Caco-2 (cell line): ENCODE measurements at regions not wholly inside any gene's neighbourhood (a gene's known extent, or its start where the extent isn't known, plus 50 kb on each side); places are given as distances from the start of the nearest gene placed in this dataset.

ENCODE experiments used
- BruUV-seq: library from RNA; stranded (reverse); fragments of 400-500 nt; replicated peaks from 2 replicates; lab custom pipeline; 2021; lab: Mats Ljungman, UMichigan
- CTCF ChIA-PET: fragments of 300-600 bp; sonication (Branson Sonifier 250); formaldehyde crosslinking; loops from one replicate; lab custom pipeline; 2022; ENCODE audit warnings: antibody characterized with exemption; lab: Charles Lee
- POLR2A ChIA-PET: fragments of 300-600 bp; sonication (Branson Sonifier 250); formaldehyde crosslinking; loops from one replicate; lab custom pipeline; 2022; ENCODE audit warnings: antibody characterized with exemption; lab: Charles Lee
- DNase-seq, 2 experiments: peaks; one replicate each; pipeline versions ENCODE4 v3.0.0 to v3.0.0-alpha.2; 2020 to 2022
- H3K27me3 ChIP-seq: replicated peaks from 2 replicates; pipeline ENCODE4 v1.6.0; 2011; ENCODE audit warnings: low read length; ENCODE audit not compliant: control insufficient read depth, insufficient read depth
- H3K36me3 ChIP-seq: 2 replicates; pipeline ENCODE4 v1.5.1; 2011; ENCODE audit warnings: low read length; ENCODE audit not compliant: control insufficient read depth, insufficient read depth
- H3K4me1 ChIP-seq: fragments of 250-450 bp; sonication (Bioruptor Pico); 2 replicates; pipeline ENCODE4 v1.5.1; 2020; ENCODE audit warnings: mild to moderate bottlenecking
- H3K4me3 ChIP-seq: 2 replicates; pipeline ENCODE4 v1.5.1; 2011; ENCODE audit warnings: low read depth, mild to moderate bottlenecking, control low read depth, low read length
- H3K9me3 ChIP-seq: fragments of 250-450 bp; sonication (Bioruptor Pico); 2 replicates; pipeline ENCODE4 v1.5.1; 2020; ENCODE audit warnings: mild to moderate bottlenecking, moderate library complexity
- H3K27ac Mint-ChIP-seq: one replicate; pipeline ENCODE4 v1.8.0; 2022; ENCODE audit warnings: mixed read lengths; ENCODE audit not compliant: unreplicated experiment
- H3K27me3 Mint-ChIP-seq: one replicate; pipeline ENCODE4 v1.8.0; 2022; ENCODE audit warnings: mixed read lengths; ENCODE audit not compliant: insufficient read depth, unreplicated experiment
- H3K36me3 Mint-ChIP-seq: one replicate; pipeline ENCODE4 v1.8.0; 2022; ENCODE audit warnings: mild to moderate bottlenecking, mixed read lengths; ENCODE audit not compliant: insufficient read depth, unreplicated experiment
- H3K4me1 Mint-ChIP-seq: one replicate; pipeline ENCODE4 v1.8.0; 2022; ENCODE audit warnings: low read depth, mixed read lengths; ENCODE audit not compliant: unreplicated experiment
- H3K4me3 Mint-ChIP-seq: one replicate; pipeline ENCODE4 v1.8.0; 2022; ENCODE audit warnings: mild to moderate bottlenecking, moderate library complexity, mixed read lengths; ENCODE audit not compliant: unreplicated experiment
- H3K9me3 Mint-ChIP-seq: one replicate; pipeline ENCODE4 v1.8.0; 2022; ENCODE audit warnings: mixed read lengths; ENCODE audit not compliant: unreplicated experiment
- CTCF ChIP-seq, 2 experiments: fragments of 200-600 bp in 1 of 2; IDR thresholded peaks; 1 replicate in 1 of 2; 2 replicates in 1 of 2; pipeline versions ENCODE4 v1.5.1 to v1.8.0; 2011 to 2022; ENCODE audit warnings: antibody characterized with exemption in 1 of 2, control low read depth in 1 of 2, inconsistent platforms in 1 of 2, low read depth in 1 of 2, low read length in 1 of 2, mild to moderate bottlenecking in 1 of 2, moderate library complexity in 1 of 2; ENCODE audit not compliant: insufficient read depth in 1 of 2, severe bottlenecking in 1 of 2, unreplicated experiment in 1 of 2
- intact Hi-C: fragments of 100-400 bp; cut with micrococcal nuclease; formaldehyde crosslinking; loops from one replicate; pipeline ENCODE4 v1.10.0; 2022; ENCODE audit not compliant: unreplicated experiment

- BruUV-seq, result no TSS peak
- H3K27ac Mint-ChIP-seq, result no peak overlapping the region
- CTCF ChIA-PET, result no interaction called here
- no peak for TF ChIP-seq CTCF (IDR thresholded peaks at IDR 0.05; ENCODE audit: insufficient read depth in 1 of 2, low read depth in 1 of 2, low read length in 1 of 2, severe bottlenecking in 1 of 2, unreplicated experiment in 1 of 2)
- no peaks in the 10 kb centered on the region for H3K27me3 Mint-ChIP-seq
- Histone ChIP-seq H3K27me3 (no peaks in the 10 kb centered on the region), H3K36me3 (no peaks in the 10 kb centered on the region), H3K4me1 (no peaks in the 10 kb centered on the region), H3K9me3 (no peaks in the 10 kb centered on the region), H3K4me3 (no peak overlapping the region)
- no peaks in the 10 kb centered on the region for H3K4me1 Mint-ChIP-seq
- H3K9me3 Mint-ChIP-seq, result no peaks in the 10 kb centered on the region
- intact Hi-C loops, result no loop called here
- no peak for DNase-seq
- no peaks in the 10 kb centered on the region for H3K36me3 Mint-ChIP-seq
- POLR2A ChIA-PET, result no interaction called here
- H3K4me3 Mint-ChIP-seq, result no peak overlapping the region
These were observed 622.8 kb upstream of the NRSN1 start for GRCh38 chr6:23503173-23503572.

- H3K4me3 Mint-ChIP-seq, result no peak overlapping the region
- no peaks in the 10 kb centered on the region for H3K36me3 ChIP-seq
- H3K36me3 Mint-ChIP-seq, result no peaks in the 10 kb centered on the region
- H3K9me3 Mint-ChIP-seq, result no peaks in the 10 kb centered on the region
- POLR2A ChIA-PET, result no interaction called here
- H3K27me3 Mint-ChIP-seq, result no peaks in the 10 kb centered on the region
- no peak for DNase-seq
- CTCF ChIA-PET, result no interaction called here
- no peaks in the 10 kb centered on the region for H3K9me3 ChIP-seq
- H3K27ac Mint-ChIP-seq, result no peak overlapping the region
- intact Hi-C loops, result no loop called here
- no TSS peak for BruUV-seq
- no peak for TF ChIP-seq CTCF (IDR thresholded peaks at IDR 0.05; ENCODE audit: insufficient read depth in 1 of 2, low read depth in 1 of 2, low read length in 1 of 2, severe bottlenecking in 1 of 2, unreplicated experiment in 1 of 2)
- H3K4me1 ChIP-seq, result no peaks in the 10 kb centered on the region
- no peaks in the 10 kb centered on the region for H3K27me3 ChIP-seq
- no peaks in the 10 kb centered on the region for H3K4me1 Mint-ChIP-seq
- no peak overlapping the region for H3K4me3 ChIP-seq
These were observed 621.0 kb upstream of the NRSN1 start for GRCh38 chr6:23505026-23505425.

- intact Hi-C loops, result no loop called here
- H3K36me3 ChIP-seq, result no peaks in the 10 kb centered on the region
- no peak for TF ChIP-seq CTCF (IDR thresholded peaks at IDR 0.05; ENCODE audit: insufficient read depth in 1 of 2, low read depth in 1 of 2, low read length in 1 of 2, severe bottlenecking in 1 of 2, unreplicated experiment in 1 of 2)
- no peak for DNase-seq
- ChIA-PET POLR2A (no interaction called here), CTCF (no interaction called here)
- Mint-ChIP-seq H3K4me3 (no peak overlapping the region), H3K27me3 (no peaks in the 10 kb centered on the region), H3K9me3 (no peaks in the 10 kb centered on the region), H3K27ac (no peak overlapping the region), H3K4me1 (no peaks in the 10 kb centered on the region), H3K36me3 (no peaks in the 10 kb centered on the region)
- no peaks in the 10 kb centered on the region for H3K4me1 ChIP-seq
- no TSS peak for BruUV-seq
- no peak overlapping the region for H3K4me3 ChIP-seq
- H3K27me3 ChIP-seq, result no peaks in the 10 kb centered on the region
- H3K9me3 ChIP-seq, result no peaks in the 10 kb centered on the region
These were observed 615.1 kb upstream of the NRSN1 start for GRCh38 chr6:23510778-23511510.
